Thoracic aorta (tissue), 2 donors: ENCODE measurements at regions not wholly inside any gene's neighbourhood (a gene's known extent, or its start where the extent isn't known, plus 50 kb on each side); places are given as distances from the start of the nearest gene placed in this dataset.

Experiments
- ATAC-seq: fragments of 150-250 bp; one replicate; pipeline ENCODE4 v1.8.0; 2017; ENCODE audit warnings: low read depth; ENCODE audit not compliant: insufficient number of reproducible peaks, low FRiP score
- DNase-seq: peaks from one replicate; pipeline ENCODE4 v3.0.0-alpha.2; 2020; ENCODE audit warnings: low spot score
- H3K27ac ChIP-seq, 2 donors: fragments of 200-600 bp; sonication (generic); 1 replicate in 1 of 2; 2 replicates in 1 of 2; pipeline ENCODE4 v1.5.1; 2016; ENCODE audit warnings: mild to moderate bottlenecking in 2 of 2, moderate library complexity in 2 of 2
- H3K27me3 ChIP-seq: fragments of 200-600 bp; sonication (generic); replicated peaks from 2 replicates; pipeline ENCODE4 v1.6.0; 2016; ENCODE audit warnings: mild to moderate bottlenecking; ENCODE audit not compliant: insufficient read depth
- H3K36me3 ChIP-seq: fragments of 200-600 bp; sonication (generic); one replicate; pipeline ENCODE4 v1.5.1; 2016
- H3K4me1 ChIP-seq, 2 donors: fragments of 200-600 bp; sonication (generic); 1 replicate in 1 of 2; 2 replicates in 1 of 2; pipeline versions ENCODE4 v1.5.1 to v1.6.0; 2016; ENCODE audit warnings: low read depth in 2 of 2, mild to moderate bottlenecking in 1 of 2; ENCODE audit not compliant: control insufficient read depth in 1 of 2
- H3K4me3 ChIP-seq: fragments of 200-600 bp; sonication (generic); 2 replicates; pipeline ENCODE4 v1.5.1; 2016; ENCODE audit warnings: mild to moderate bottlenecking
- H3K9me3 ChIP-seq: fragments of 200-600 bp; sonication (generic); 2 replicates; pipeline ENCODE4 v1.5.1; 2016
- CTCF ChIP-seq: fragments of 200-600 bp; sonication (generic); IDR thresholded peaks from one replicate; pipeline ENCODE4 v1.5.1; 2019; ENCODE audit warnings: antibody characterized with exemption

GRCh38 chr5:138649316-138649720 is 74.1 kb upstream of the HSPA9 start:
- no peak for DNase-seq
- Histone ChIP-seq H3K27ac (no peak overlapping the region), H3K4me1 (no peaks in the 10 kb centered on the region), H3K27me3 (no peaks in the 10 kb centered on the region), H3K36me3 (no peaks in the 10 kb centered on the region), H3K9me3 (no peaks in the 10 kb centered on the region), H3K4me3 (no peak overlapping the region)
- no peak for TF ChIP-seq CTCF
- no peak for ATAC-seq

- TF ChIP-seq CTCF, result no peak
- H3K27ac ChIP-seq, result no peak overlapping the region
- no peaks in the 10 kb centered on the region for H3K9me3 ChIP-seq
- no peaks in the 10 kb centered on the region for H3K36me3 ChIP-seq
- DNase-seq, result no peak
- H3K4me1 ChIP-seq, result no peaks in the 10 kb centered on the region
- H3K4me3 ChIP-seq, result no peak overlapping the region
- no peak for ATAC-seq
- no peaks in the 10 kb centered on the region for H3K27me3 ChIP-seq
Observed at GRCh38 chr5:138648841-138649240, 73.6 kb upstream of the HSPA9 start.

- no peak overlapping the region for H3K4me3 ChIP-seq
- no peaks in the 10 kb centered on the region for H3K27me3 ChIP-seq
- H3K4me1 ChIP-seq, result no peaks in the 10 kb centered on the region
- no peak overlapping the region for H3K27ac ChIP-seq
- H3K9me3 ChIP-seq, result no peaks in the 10 kb centered on the region
- no peaks in the 10 kb centered on the region for H3K36me3 ChIP-seq
- ATAC-seq (no peak), DNase-seq (no peak)
- TF ChIP-seq CTCF, result no peak
Observed at GRCh38 chr5:138647794-138648410, 72.7 kb upstream of the HSPA9 start.

GRCh38 chr5:138647261-138647788 is 72.1 kb upstream of the HSPA9 start:
- ATAC-seq (no peak), DNase-seq (no peak)
- Histone ChIP-seq H3K4me3 (no peak overlapping the region), H3K27me3 (no peaks in the 10 kb centered on the region), H3K27ac (no peak overlapping the region), H3K9me3 (no peaks in the 10 kb centered on the region), H3K4me1 (no peaks in the 10 kb centered on the region), H3K36me3 (no peaks in the 10 kb centered on the region)
- TF ChIP-seq CTCF, result no peak

GRCh38 chr5:138646671-138647070 is 71.5 kb upstream of the HSPA9 start:
- H3K9me3 ChIP-seq, result no peaks in the 10 kb centered on the region
- H3K36me3 ChIP-seq, result no peaks in the 10 kb centered on the region
- H3K27me3 ChIP-seq, result no peaks in the 10 kb centered on the region
- no peak for ATAC-seq
- no peak for TF ChIP-seq CTCF
- no peak for DNase-seq
- no peaks in the 10 kb centered on the region for H3K4me1 ChIP-seq
- H3K4me3 ChIP-seq, result no peak overlapping the region
- no peak overlapping the region for H3K27ac ChIP-seq
